GM12878 (cell line): ENCODE measurements at regions not wholly inside any gene's neighbourhood (a gene's known extent, or its start where the extent isn't known, plus 50 kb on each side); places are given as distances from the start of the nearest gene placed in this dataset.
A peak's percentile ranks its signal among the peaks of the same experiment; 100 is the strongest.

Source experiments
- ATAC-seq: fragments of 200-7000 bp; cut with Tn5 transposase; 3 replicates; pipeline ENCODE4 v1.9.1; 2020; ENCODE audit warnings: mild to moderate bottlenecking, moderate library complexity
- BruUV-seq: library from RNA; stranded (reverse); fragments of 400-500 nt; replicated peaks from 2 replicates; lab custom pipeline; 2021; lab: Mats Ljungman, UMichigan
- CTCF ChIA-PET: fragments of 300-600 bp; sonication (Branson Sonifier 250); formaldehyde crosslinking; extraction: SDS; loops from one replicate; lab custom pipeline; 2021; ENCODE audit warnings: inconsistent platforms; lab: Yijun Ruan, JAX
- POLR2A ChIA-PET: fragments of 350-600 bp; formaldehyde crosslinking; extraction: SDS; loops from one replicate; lab custom pipeline; 2021; ENCODE audit warnings: inconsistent platforms; lab: Charles Lee
- RAD21 ChIA-PET: fragments of 300-600 bp; sonication (Branson Sonifier 250); formaldehyde crosslinking; loops from one replicate; lab custom pipeline; 2023; ENCODE audit warnings: antibody characterized with exemption; ENCODE audit not compliant: unreplicated experiment; lab: Charles Lee
- SMC1A ChIA-PET: fragments of 300-600 bp; sonication (Branson Sonifier 250); formaldehyde crosslinking; loops from one replicate; lab custom pipeline; 2023; ENCODE audit not compliant: unreplicated experiment, uncharacterized antibody; lab: Charles Lee
- DNase-seq: peaks from one replicate; pipeline ENCODE4 v3.0.0-alpha.2; 2011; ENCODE audit warnings: low read depth, low spot score
- FAIRE-seq: peaks from 3 replicates; lab custom pipeline; 2011; peaks lifted over from hg19 to GRCh38; lab: Jason Lieb, UNC
- H2AFZ ChIP-seq: 2 replicates; pipeline ENCODE4 v1.6.0; 2011; ENCODE audit warnings: low read depth, low read length, control low read depth; ENCODE audit not compliant: control insufficient read depth
- H3K27ac ChIP-seq: 2 replicates; pipeline ENCODE4 v1.5.1; 2011; ENCODE audit warnings: control low read depth; ENCODE audit not compliant: control insufficient read depth, insufficient read depth
- H3K27me3 ChIP-seq, 2 experiments: replicated peaks in 1 of 2; 2 replicates each; pipeline versions ENCODE4 v1.6.0 to v1.6.1; 2011; ENCODE audit warnings: low read length in 1 of 2; ENCODE audit not compliant: control insufficient read depth in 2 of 2, insufficient read depth in 2 of 2
- H3K36me3 ChIP-seq, 2 experiments: 2 replicates each; pipeline ENCODE4 v1.5.1; 2011; ENCODE audit warnings: low read length in 1 of 2; ENCODE audit not compliant: control insufficient read depth in 2 of 2, insufficient read depth in 2 of 2
- H3K4me1 ChIP-seq: 2 replicates; pipeline ENCODE4 v1.6.1; 2011; ENCODE audit warnings: mild to moderate bottlenecking, low read length, moderate library complexity, mixed read lengths; ENCODE audit not compliant: control insufficient read depth, insufficient read depth
- H3K4me2 ChIP-seq: 2 replicates; pipeline ENCODE4 v1.6.0; 2011; ENCODE audit warnings: control low read depth; ENCODE audit not compliant: control insufficient read depth, insufficient read depth
- H3K4me3 ChIP-seq: fragments of 200-600 bp; sonication (generic); 2 replicates; pipeline ENCODE4 v1.5.1; 2016
- H3K79me2 ChIP-seq: 2 replicates; pipeline ENCODE4 v1.6.0; 2011; ENCODE audit warnings: low read length; ENCODE audit not compliant: control insufficient read depth, insufficient read depth
- H3K9ac ChIP-seq: 2 replicates; pipeline ENCODE4 v1.8.0; 2011; ENCODE audit warnings: low read length, control low read depth, mixed read lengths; ENCODE audit not compliant: control insufficient read depth, insufficient read depth
- H3K9me3 ChIP-seq: replicated peaks from 3 replicates; pipeline ENCODE4 v1.5.1; 2011; ENCODE audit warnings: mild to moderate bottlenecking, low read length; ENCODE audit not compliant: control insufficient read depth, insufficient read depth
- H4K20me1 ChIP-seq: 2 replicates; pipeline ENCODE4 v1.6.0; 2011; ENCODE audit not compliant: control insufficient read depth, insufficient read depth
- EGR1 ChIP-seq, 2 experiments: IDR thresholded peaks; 1 replicate in 1 of 2; 2 replicates in 1 of 2; pipeline ENCODE4 v1.6.1; 2011 to 2012; ENCODE audit warnings: low read depth in 2 of 2, low read length in 2 of 2, borderline replicate concordance in 1 of 2, mild to moderate bottlenecking in 1 of 2, moderate library complexity in 1 of 2
- ETV6 ChIP-seq, 2 experiments: fragments of 450-650 bp in 1 of 2; IDR thresholded peaks in 1 of 2; conservative IDR thresholded peaks in 1 of 2; 2 replicates each; pipeline ENCODE4 v1.6.1; 2014; ENCODE audit warnings: antibody characterized with exemption in 1 of 2, borderline replicate concordance in 1 of 2, low read depth in 1 of 2, mild to moderate bottlenecking in 1 of 2, moderate library complexity in 1 of 2
- FOXK2 ChIP-seq: fragments of 450-650 bp; IDR thresholded peaks from 2 replicates; pipeline ENCODE4 v1.6.1; 2017; ENCODE audit warnings: mild to moderate bottlenecking, moderate library complexity
- MYC ChIP-seq: IDR thresholded peaks from 2 replicates; pipeline ENCODE4 v1.6.1; 2011; ENCODE audit warnings: mild to moderate bottlenecking, low read length, moderate library complexity, inconsistent platforms; ENCODE audit not compliant: insufficient read depth, insufficient replicate concordance, insufficient read length, severe bottlenecking
- NFIC ChIP-seq: IDR thresholded peaks from 2 replicates; pipeline ENCODE4 v1.6.1; 2012; ENCODE audit warnings: low read depth, mild to moderate bottlenecking, inconsistent platforms, low read length, moderate library complexity
- RUNX3 ChIP-seq: IDR thresholded peaks from 2 replicates; pipeline ENCODE4 v1.6.1; 2012; ENCODE audit warnings: low read length, inconsistent platforms
- SIX5 ChIP-seq: IDR thresholded peaks from 2 replicates; pipeline ENCODE4 v1.6.1; 2011; ENCODE audit warnings: mild to moderate bottlenecking, low read depth, low read length, moderate library complexity; ENCODE audit not compliant: severe bottlenecking
- STAT3 ChIP-seq: IDR thresholded peaks from 2 replicates; pipeline ENCODE4 v1.6.1; 2011; ENCODE audit warnings: low read depth, low read length, improper control_type of control experiment
- USF2 ChIP-seq: IDR thresholded peaks from 2 replicates; pipeline ENCODE4 v1.6.1; 2011; ENCODE audit warnings: low read depth, low read length, improper control_type of control experiment, borderline replicate concordance
- WRNIP1 ChIP-seq: IDR thresholded peaks from 2 replicates; pipeline ENCODE4 v1.6.1; 2011; ENCODE audit warnings: low read depth, low read length, improper control_type of control experiment, borderline replicate concordance
- YY1 ChIP-seq: IDR thresholded peaks from 2 replicates; pipeline ENCODE4 v1.6.1; 2011; ENCODE audit warnings: low read depth, mild to moderate bottlenecking, low read length
- ZNF217 ChIP-seq: fragments of 450-650 bp; IDR thresholded peaks from 2 replicates; pipeline ENCODE4 v1.6.1; 2017; ENCODE audit warnings: antibody characterized with exemption, mild to moderate bottlenecking
- WGBS: methylation state at CpG from one replicate; pipeline ENCODE4 v1.1.6; 2016; ENCODE audit warnings: low lambda C conversion rate; ENCODE audit not compliant: insufficient replicate concordance, insufficient coverage; ENCODE audit errors: missing lambda C conversion rate; 5-methylcytosine and 5-hydroxymethylcytosine counted together
- in situ Hi-C: fragments of 300-500 bp; cut with MboI; formaldehyde crosslinking; loops from 9 replicates; pipeline ENCODE4 v1.14.3; 2018; ENCODE audit warnings: mixed read lengths
- intact Hi-C: fragments of 100-400 bp; cut with micrococcal nuclease; formaldehyde crosslinking; loops from one replicate; pipeline ENCODE4 v1.14.2; 2022; ENCODE audit not compliant: unreplicated experiment

GRCh38 chr18:46343931-46344372, 239.8 kb downstream of the HAUS1 start (continued):
- TF ChIP-seq EGR1 (IDR thresholded peaks at IDR 0.05; ENCODE audit: borderline replicate concordance in 1 of 2, low read depth in 2 of 2, low read length in 2 of 2): peak in 1 of 2 experiments; percentile 55; a peak in 2 of 3 replicates

- no peak for DNase-seq
- Histone ChIP-seq H2AFZ (no peak overlapping the region), H3K4me1 (peaks cover 25% of the 10 kb centered on the region), H3K9me3 (no peaks in the 10 kb centered on the region; the same call in 2 of the 3 replicates), H3K27me3 (no peaks in the 10 kb centered on the region), H3K79me2 (no peaks in the 10 kb centered on the region), H4K20me1 (no peaks in the 10 kb centered on the region), H3K4me2 (peak overlapping the region; percentile 45; the same call in 1 of the 2 replicates), H3K4me3 (no peak overlapping the region), H3K9ac (no peak overlapping the region), H3K27ac (0 out of 2 replicates have a peak overlapping the region, but pooled peaks have one; percentile 22), H3K36me3 (no peaks in the 10 kb centered on the region)
- FAIRE-seq: no peak
- POLR2A ChIA-PET: interaction anchor here (1.5 kb wide), 1 partner anchor 94 kb away, joined by 3 read pairs; no protein-coding TSS in a partner anchor
- BruUV-seq: no TSS peak
- SMC1A ChIA-PET: interaction anchor here (1.1 to 1.2 kb wide), 2 partner anchors 8 to 171 kb away, joined by 3 to 4 read pairs; no protein-coding TSS in a partner anchor
- WGBS: 50% methylated on average over 14 of the region's 14 CpGs
- RAD21 ChIA-PET: no interaction called here
- TF ChIP-seq SIX5: no peak
- no peak for TF ChIP-seq YY1
- no peak for TF ChIP-seq RUNX3
- TF ChIP-seq STAT3: no peak
- no peak for TF ChIP-seq ZNF217
- no peak for TF ChIP-seq USF2
- no peak for TF ChIP-seq EGR1 (IDR thresholded peaks at IDR 0.05; ENCODE audit: borderline replicate concordance in 1 of 2, low read depth in 2 of 2, low read length in 2 of 2)
- no peak for TF ChIP-seq NFIC
- no peak for TF ChIP-seq MYC
- no peak for TF ChIP-seq ETV6 (conservative IDR thresholded peaks at IDR 0.05 in 1 of 2, IDR thresholded peaks at IDR 0.05 in 1 of 2; ENCODE audit: borderline replicate concordance in 1 of 2, low read depth in 1 of 2)
- TF ChIP-seq WRNIP1: no peak
- no peak for TF ChIP-seq FOXK2
- intact Hi-C loops (no loop called here), in situ Hi-C loops (no loop called here)
- no peak for ATAC-seq
- CTCF ChIA-PET: interaction anchor here (2.2 kb wide), 1 partner anchor 9 kb away, joined by 5 read pairs; no protein-coding TSS in a partner anchor
Observed at GRCh38 chr18:46344416-46345180, 240.4 kb downstream of the HAUS1 start.
